ENCODE measurements at regions not wholly inside any gene's neighbourhood (a gene's known extent, or its start where the extent isn't known, plus 50 kb on each side); places are given as distances from the start of the nearest gene placed in this dataset.

- DNase-seq (ENCODE audit: low spot score), result peak; percentile 87
These were observed 193.3 kb downstream of the HERPUD2 start for GRCh38 chr7:35501681-35502080.

- DNase-seq (ENCODE audit: low spot score), result no peak
These were observed 195.7 kb downstream of the HERPUD2 start for GRCh38 chr7:35499226-35499625.

DNA sequence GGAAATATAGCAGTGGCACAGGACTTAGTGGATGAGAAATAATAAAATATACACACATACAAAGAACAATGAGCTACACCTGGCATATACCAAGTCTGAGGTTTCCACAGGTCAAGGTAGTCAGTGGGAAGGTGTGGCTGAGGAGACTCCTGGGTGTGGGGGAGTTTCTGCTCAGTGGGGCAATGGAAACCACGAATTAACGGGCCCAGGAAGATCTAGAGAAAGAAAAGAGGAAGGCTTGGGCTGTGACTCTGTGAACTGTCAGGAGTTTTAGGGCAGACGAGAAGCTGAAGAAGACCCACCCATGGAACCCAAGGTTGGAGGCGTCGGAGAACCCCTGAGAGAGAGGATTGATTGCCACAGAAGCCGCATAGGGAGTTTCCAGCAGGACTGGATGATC, 196.5 kb downstream of the HERPUD2 start:
- no peak for DNase-seq (ENCODE audit: low spot score)

- DNase-seq (ENCODE audit: low spot score), result peak; percentile 62
These were observed 199.1 kb downstream of the HERPUD2 start for GRCh38 chr7:35495844-35496243.

DNA sequence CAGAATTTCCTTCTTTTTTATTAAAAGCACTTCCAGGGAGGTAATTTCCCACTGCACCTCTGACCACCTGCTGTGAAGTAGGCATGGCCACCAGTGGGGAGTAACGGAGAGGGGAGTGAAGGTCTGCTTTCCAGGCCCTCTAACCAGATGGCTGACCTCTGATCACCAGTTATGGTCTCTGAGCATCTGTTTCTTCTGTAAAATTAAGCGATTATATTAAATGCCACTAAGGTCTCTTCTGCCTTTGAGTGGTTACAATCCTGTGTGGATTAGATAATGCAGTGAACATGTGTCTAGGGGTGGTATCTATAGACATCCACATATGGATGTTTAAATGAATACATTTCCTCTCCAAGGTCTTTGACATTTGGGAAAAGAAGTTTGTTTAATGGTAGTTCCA, 199.6 kb downstream of the HERPUD2 start:
- peak; percentile 88 for DNase-seq (ENCODE audit: low spot score)

- no peak for DNase-seq (ENCODE audit: low spot score)
These were observed 200.5 kb downstream of the HERPUD2 start for GRCh38 chr7:35494407-35494806.

DNA sequence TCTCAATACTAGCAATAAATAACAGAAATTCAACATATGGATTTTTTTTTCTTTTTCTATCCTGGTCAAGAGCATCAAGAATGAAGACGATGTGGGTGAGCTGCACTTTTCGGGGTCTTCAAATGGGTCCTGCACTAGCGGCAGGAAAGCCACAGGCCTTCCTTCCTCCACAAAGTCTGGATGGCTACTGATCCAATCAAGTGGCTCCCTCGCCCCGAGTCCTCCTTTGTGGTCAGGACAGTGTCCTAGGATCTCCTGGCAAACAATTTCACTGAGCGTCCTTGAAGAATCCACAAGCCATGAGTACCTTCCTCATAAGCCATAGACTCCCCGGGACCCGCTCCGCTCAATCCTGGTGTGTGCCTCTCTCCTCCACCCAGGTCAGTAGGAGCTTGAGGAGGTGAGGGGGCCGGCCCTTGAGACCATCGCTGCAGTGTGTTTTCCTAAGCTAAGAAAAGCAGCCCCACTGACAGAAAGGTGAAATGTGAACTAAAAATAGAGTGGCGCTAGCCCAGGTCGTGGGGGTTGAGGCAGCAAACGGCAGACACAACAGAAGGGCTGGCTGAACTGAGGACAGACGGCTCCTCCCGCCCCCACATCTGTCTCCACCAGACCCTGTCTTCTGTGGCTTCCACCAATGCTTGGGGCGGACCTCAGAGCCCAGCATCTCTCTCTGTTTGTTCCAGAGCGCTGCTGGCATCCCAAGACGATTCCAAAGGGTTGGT, 202.3 kb downstream of the HERPUD2 start:
- DNase-seq (ENCODE audit: low spot score), result no peak

- DNase-seq (ENCODE audit: low spot score), result no peak
These were observed 203.7 kb downstream of the HERPUD2 start for GRCh38 chr7:35491233-35491632.

DNA sequence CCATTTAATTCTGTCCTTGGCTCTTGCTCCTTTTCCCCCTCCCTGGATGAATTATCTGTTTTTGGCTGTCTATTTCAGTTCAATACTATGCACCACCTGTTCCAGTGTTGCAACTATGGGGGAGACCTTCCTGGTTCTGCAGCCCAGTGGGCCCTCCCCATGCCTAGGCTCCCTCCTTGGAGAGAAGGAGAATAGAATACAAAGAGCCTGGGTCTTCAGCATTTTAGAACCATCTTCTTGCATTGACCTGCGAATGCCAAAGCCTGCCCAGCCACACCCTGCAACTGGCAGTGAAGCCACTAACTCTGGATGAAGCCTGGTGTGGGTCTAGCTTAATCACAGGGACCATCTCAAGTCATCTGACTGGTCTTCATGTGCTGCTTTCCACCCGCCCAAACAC, 207.1 kb downstream of the HERPUD2 start:
- no peak for DNase-seq (ENCODE audit: low spot score)

DNA sequence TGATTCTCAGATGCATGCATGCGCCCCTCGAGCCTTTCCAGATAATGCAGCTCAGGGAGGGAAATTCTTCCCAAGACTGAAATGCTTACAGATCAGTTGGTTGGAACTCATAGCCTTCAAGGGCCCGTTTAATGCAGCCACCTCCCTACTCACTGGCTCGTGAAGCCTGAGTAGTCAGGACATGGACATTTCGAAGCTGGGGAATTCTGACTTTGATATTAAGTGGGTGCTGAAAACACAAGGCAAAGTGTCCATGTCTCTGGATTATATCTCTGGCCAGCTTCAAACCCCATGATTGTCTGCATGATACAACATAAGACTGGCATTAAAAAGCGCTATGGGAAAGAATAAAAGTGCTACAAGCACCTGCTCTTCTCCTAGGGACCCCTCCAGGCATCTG, 207.5 kb downstream of the HERPUD2 start:
- DNase-seq (ENCODE audit: low spot score), result no peak

DNA sequence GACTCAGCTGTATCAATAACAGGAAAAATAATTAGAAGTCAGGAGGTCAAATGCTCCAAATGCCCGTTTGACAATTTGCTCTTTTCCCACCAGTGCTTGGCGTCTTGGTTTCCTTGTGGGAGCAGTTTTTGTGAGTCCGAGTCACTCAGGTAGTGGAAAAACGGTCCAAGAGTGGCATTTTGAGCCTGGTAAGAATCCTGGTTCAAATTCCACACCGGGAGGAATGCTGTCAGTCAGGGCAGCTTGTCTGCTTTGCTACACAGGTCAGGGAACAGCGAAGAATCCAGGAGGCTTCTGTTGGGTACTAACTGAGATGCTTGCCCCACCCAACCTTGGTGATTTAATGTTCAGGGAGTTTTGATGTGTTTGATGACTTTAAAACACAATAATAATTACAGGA, 209.5 kb downstream of the HERPUD2 start:
- no peak for DNase-seq (ENCODE audit: low spot score)

- no peak for DNase-seq (ENCODE audit: low spot score)
These were observed 211.4 kb downstream of the HERPUD2 start for GRCh38 chr7:35483568-35483967.

GRCh38 chr7:35482231-35482630, 212.7 kb downstream of the HERPUD2 start:
- DNase-seq (ENCODE audit: low spot score), result no peak

DNA sequence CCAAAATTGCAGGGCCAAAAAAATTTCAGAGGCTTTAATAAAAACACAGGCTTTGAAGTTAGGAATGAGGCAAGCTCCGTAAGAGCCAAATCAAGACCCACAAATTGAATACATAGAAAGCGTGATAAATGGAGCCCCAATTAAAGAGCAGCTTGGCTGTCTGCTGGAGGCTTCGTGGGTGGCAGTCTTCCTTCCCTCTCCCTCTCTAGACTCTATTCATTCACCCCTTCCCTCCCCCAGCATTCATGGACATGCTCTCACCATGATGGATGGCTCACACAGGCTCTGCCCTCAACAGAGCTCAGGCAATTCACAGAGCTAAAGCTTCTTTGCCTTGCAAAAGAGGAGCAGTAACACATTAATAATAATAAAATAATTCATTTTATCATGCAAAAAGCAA, 214.1 kb downstream of the HERPUD2 start:
- no peak for DNase-seq (ENCODE audit: low spot score)

DNA sequence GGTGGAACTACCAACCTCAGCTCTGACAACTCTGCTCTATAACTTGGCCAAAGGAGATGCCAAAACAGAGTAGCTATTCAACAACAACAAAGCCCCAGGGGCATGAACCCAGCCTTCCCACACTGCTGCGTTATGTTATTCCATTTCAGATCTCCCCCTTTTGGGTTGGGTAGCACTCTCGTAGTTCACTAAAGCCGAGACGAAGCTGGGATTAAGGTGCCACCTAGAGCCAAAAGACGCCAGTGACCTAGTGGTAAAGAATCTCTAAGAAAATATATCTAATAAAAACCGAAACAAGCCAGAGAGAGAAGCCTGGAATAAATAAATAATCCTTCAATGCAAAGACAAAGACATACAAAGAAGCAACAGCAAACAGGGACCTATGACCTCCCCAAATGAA, 217.3 kb downstream of the HERPUD2 start:
- no peak for DNase-seq (ENCODE audit: low spot score)

GRCh38 chr7:35474100-35474499, 220.2 kb upstream of the TBX20 start:
- DNase-seq (ENCODE audit: low spot score), result no peak

- DNase-seq (ENCODE audit: low spot score), result no peak
These were observed 214.7 kb upstream of the TBX20 start for GRCh38 chr7:35468606-35469005.

DNA sequence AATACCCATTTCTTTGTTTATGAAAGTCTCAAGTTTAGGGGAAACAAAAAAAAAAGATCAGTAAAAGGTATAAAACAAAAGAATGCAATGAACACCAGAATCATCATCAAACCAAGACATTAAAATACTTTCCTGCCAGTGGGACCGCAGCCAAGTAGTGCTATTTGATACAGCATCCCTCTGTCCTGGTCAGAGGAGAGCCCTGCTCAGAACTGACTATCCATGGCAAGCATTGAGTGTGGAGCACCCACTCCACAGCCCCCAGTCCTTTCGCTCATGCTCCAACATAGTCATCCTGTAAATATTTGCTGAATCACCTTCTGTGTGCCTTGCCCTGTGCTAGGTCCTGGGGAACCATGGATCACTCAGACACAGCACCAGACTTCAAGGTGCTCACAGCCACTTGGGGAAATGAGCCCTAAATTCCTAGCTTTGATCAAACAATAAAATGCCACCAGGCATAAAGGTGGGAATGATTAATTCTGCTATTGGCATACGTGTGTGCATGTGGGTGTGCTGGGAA, 213.6 kb upstream of the TBX20 start:
- no peak for DNase-seq (ENCODE audit: low spot score)

GRCh38 chr7:35465791-35466336, 212.0 kb upstream of the TBX20 start:
- peak; percentile 60 for DNase-seq (ENCODE audit: low spot score)

GRCh38 chr7:35463751-35464150, 209.9 kb upstream of the TBX20 start:
- no peak for DNase-seq (ENCODE audit: low spot score)

GRCh38 chr7:35463176-35463700, 209.3 kb upstream of the TBX20 start:
- DNase-seq (ENCODE audit: low spot score), result no peak

- no peak for DNase-seq (ENCODE audit: low spot score)
These were observed 200.9 kb upstream of the TBX20 start for GRCh38 chr7:35454575-35455385.
